ENCODE measurements at regions not wholly inside any gene's neighbourhood (a gene's known extent, or its start where the extent isn't known, plus 50 kb on each side); places are given as distances from the start of the nearest gene placed in this dataset.
"Not testable (repeated sequence)": the region's sequence is repeated elsewhere in the genome, so short reads cannot be mapped to it uniquely, and the experiment has no call there.

DNA sequence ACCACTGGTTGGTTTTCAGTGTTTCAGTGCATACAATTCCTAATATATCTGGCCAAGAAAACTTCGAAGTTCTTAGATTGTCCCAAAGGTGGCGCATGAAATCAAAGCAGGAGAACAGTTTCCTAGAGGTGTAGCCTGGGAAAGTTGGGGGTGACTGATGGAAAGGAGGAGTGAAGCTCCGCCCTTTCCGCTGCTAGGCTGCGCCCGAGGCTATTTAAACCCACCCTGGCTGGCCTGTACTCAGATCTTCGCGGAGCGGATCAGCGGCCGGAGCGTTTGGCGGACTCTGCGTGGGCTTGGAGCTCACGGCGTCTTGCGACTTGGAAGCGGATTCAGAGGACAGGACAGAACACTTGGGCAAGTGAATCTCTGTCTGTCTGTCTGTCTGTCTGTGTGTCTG, 328.7 kb downstream of the CWH43 start:
- DNase-seq; H3K36me3 ChIP-seq (ENCODE audit: control insufficient read depth in 3 of 3, insufficient read depth in 2 of 3, low read depth in 1 of 3, low read length in 3 of 3); FAIRE-seq; H3K27ac ChIP-seq (ENCODE audit: low read depth in 1 of 3, low read length in 2 of 3); H3K4me3 ChIP-seq (ENCODE audit: low read depth in 1 of 3, low read length in 3 of 3); H3K27me3 ChIP-seq (ENCODE audit: control insufficient read depth in 3 of 3, insufficient read depth in 3 of 3, low read length in 3 of 3); H3K4me1 ChIP-seq (ENCODE audit: control insufficient read depth in 3 of 3, insufficient read depth in 2 of 3, low read depth in 1 of 3, low read length in 2 of 3): not testable (repeated sequence)
- peaks cover 0 to 10% of the 10 kb centered on the region in 2 donors for H3K9me3 ChIP-seq (ENCODE audit: control insufficient read depth in 2 of 2, insufficient read depth in 1 of 2, low read depth in 1 of 2, low read length in 1 of 2)
- WGBS, 3 donors: 83 to 90% (median 90%) methylated on average over 11 to 18 of the region's 18 CpGs

DNA sequence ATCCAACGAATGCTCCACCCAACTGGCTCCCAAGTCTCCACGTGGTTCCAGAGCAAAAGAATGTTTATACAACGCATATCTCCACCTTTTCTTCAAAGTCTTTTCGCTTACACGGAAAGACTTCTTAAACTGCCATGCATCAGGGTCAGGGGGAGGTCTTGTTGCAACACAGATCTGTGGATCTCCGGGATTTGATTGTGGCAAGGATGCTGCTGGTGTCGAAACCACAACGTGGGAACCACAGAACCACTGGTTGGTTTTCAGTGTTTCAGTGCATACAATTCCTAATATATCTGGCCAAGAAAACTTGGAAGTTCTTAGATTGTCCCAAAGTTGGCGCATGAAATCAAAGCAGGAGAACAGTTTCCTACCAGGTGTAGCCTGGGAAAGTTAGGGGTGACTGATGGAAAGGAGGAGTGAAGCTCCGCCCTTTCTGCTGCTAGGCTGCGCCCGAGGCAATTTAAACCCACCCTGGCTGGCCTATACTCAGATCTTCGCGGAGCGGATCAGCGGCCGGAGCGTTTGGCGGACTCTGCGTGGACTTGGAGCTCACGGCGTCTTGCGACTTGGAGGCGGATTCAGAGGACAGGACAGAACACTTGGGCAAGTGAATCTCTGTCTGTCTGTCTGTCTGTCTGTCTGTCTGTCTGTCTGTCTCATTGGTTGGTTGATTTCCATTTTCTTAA, 334.8 kb downstream of the CWH43 start:
- not testable (repeated sequence) for H3K4me3 ChIP-seq (ENCODE audit: low read depth in 1 of 3, low read length in 3 of 3); H3K27me3 ChIP-seq (ENCODE audit: control insufficient read depth in 3 of 3, insufficient read depth in 3 of 3, low read length in 3 of 3); H3K27ac ChIP-seq (ENCODE audit: low read depth in 1 of 3, low read length in 2 of 3); H3K4me1 ChIP-seq (ENCODE audit: control insufficient read depth in 3 of 3, insufficient read depth in 2 of 3, low read depth in 1 of 3, low read length in 2 of 3); FAIRE-seq; H3K9me3 ChIP-seq (ENCODE audit: control insufficient read depth in 2 of 2, insufficient read depth in 1 of 2, low read depth in 1 of 2, low read length in 1 of 2); DNase-seq; H3K36me3 ChIP-seq (ENCODE audit: control insufficient read depth in 3 of 3, insufficient read depth in 2 of 3, low read depth in 1 of 3, low read length in 3 of 3)
- 76 to 80% (median 77%) methylated on average over 19 to 24 of the region's 24 CpGs for WGBS, 3 donors

DNA sequence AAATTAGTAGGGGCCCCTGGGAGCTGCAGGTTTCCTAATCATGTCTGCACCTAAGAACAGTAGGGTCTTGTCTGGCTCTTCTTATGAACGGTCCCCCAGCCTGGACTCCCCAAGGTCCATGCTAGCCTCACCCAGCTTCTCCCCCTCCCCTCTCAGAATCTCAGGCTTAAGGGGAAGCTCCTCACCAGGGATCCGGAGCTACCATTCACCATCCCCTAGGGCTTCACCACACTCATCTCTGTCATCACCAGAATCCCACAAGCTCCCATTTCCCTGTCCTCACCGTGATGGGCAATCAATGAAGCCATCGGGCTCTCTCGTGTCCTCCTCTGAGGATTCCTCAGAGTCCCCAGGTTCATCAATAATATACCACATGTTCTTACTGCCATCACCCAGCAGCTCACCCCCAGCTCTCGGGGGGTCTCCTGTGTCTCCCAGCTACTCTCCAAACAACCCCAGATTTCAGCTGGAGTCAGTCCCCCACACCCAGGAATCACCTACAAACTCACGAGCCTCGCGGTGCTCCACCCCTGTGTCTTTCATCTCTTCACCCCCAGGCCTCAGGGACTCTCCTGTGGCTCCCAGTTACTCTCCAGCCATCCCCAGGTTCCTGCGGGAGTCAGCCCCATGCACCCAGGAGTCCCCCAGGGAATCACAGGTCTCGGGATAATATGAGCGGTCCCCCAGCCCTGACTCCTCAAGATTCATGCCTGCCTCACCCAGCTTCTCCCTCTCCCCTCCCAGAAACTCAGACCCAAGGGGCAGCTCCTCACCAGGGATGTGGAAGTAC, 335.6 kb downstream of the CWH43 start:
- H3K27ac ChIP-seq (ENCODE audit: low read depth in 1 of 3, low read length in 2 of 3); H3K36me3 ChIP-seq (ENCODE audit: control insufficient read depth in 3 of 3, insufficient read depth in 2 of 3, low read depth in 1 of 3, low read length in 3 of 3); H3K4me1 ChIP-seq (ENCODE audit: control insufficient read depth in 3 of 3, insufficient read depth in 2 of 3, low read depth in 1 of 3, low read length in 2 of 3); H3K27me3 ChIP-seq (ENCODE audit: control insufficient read depth in 3 of 3, insufficient read depth in 3 of 3, low read length in 3 of 3); FAIRE-seq; H3K4me3 ChIP-seq (ENCODE audit: low read depth in 1 of 3, low read length in 3 of 3); DNase-seq; H3K9me3 ChIP-seq (ENCODE audit: control insufficient read depth in 2 of 2, insufficient read depth in 1 of 2, low read depth in 1 of 2, low read length in 1 of 2): not testable (repeated sequence)
- WGBS, 3 donors: 82 to 91% (median 87%) methylated on average over 11 to 12 of the region's 12 CpGs

DNA sequence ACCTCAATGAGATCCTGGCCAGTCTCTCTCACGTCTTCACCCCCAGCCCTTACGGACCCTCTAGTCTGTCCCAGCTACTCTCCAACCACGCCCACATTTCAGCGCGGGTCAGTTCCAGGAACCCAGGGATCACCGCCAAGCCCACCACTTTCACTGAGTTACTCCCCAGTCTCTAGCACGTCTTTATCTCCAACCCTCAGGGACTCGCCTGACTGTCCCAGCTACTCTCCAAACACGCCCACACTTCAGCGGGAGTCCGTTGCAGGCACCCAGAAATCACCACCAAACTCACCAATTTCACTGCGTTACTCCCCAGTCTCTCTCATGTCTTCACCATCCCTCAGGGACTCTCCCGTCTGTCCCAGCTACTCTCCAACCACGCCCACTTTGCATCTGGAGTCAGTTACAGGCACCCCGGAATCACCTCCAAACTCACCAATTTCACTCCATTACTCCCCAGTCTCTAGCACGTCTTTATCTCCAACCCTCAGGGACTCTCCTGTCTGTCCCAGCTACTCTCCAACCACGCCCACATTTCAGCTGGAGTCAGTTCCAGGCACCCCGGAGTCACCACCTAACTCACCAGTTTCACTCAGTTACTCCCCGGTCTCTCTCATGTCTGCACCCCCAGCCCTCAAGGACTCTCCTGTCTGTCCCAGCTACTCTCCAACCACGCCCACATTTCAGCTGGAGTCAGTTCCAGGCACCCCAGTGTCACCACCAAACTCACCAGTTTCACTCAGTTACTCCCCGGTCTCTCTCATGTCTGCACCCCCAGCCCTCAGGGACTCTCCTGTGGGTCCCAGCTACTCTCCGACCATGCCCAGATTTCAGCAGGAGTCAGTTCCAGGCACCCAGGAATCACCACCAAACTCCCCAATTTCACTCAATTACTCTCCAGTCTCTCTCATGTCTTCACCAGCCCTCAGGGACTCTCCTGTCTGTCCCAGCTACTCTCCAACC, 336.8 kb downstream of the CWH43 start:
- not testable (repeated sequence) for H3K27ac ChIP-seq (ENCODE audit: low read depth in 1 of 3, low read length in 2 of 3); DNase-seq; H3K4me1 ChIP-seq (ENCODE audit: control insufficient read depth in 3 of 3, insufficient read depth in 2 of 3, low read depth in 1 of 3, low read length in 2 of 3); H3K9me3 ChIP-seq (ENCODE audit: control insufficient read depth in 2 of 2, insufficient read depth in 1 of 2, low read depth in 1 of 2, low read length in 1 of 2); FAIRE-seq; H3K27me3 ChIP-seq (ENCODE audit: control insufficient read depth in 3 of 3, insufficient read depth in 3 of 3, low read length in 3 of 3); H3K36me3 ChIP-seq (ENCODE audit: control insufficient read depth in 3 of 3, insufficient read depth in 2 of 3, low read depth in 1 of 3, low read length in 3 of 3); H3K4me3 ChIP-seq (ENCODE audit: low read depth in 1 of 3, low read length in 3 of 3)
- 74 to 76% (median 76%) methylated on average over 22 of the region's 22 CpGs for WGBS, 3 donors

DNA sequence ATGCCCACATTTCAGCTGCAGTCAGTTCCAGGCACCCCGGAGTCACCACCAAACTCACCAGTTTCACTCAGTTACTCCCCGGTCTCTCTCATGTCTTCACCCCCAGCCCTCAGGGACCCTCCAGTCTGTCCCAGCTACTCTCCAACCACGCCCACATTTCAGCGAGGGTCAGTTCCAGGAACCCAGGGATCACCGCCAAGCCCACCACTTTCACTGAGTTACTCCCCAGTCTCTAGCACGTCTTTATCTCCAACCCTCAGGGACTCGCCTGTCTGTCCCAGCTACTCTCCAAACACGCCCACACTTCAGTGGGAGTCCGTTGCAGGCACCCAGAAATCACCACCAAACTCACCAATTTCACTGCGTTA, 337.5 kb downstream of the CWH43 start:
- WGBS, 3 donors: 82 to 84% (median 82%) methylated on average over 6 of the region's 10 CpGs
- DNase-seq; H3K36me3 ChIP-seq (ENCODE audit: control insufficient read depth in 3 of 3, insufficient read depth in 2 of 3, low read depth in 1 of 3, low read length in 3 of 3); H3K4me3 ChIP-seq (ENCODE audit: low read depth in 1 of 3, low read length in 3 of 3); H3K4me1 ChIP-seq (ENCODE audit: control insufficient read depth in 3 of 3, insufficient read depth in 2 of 3, low read depth in 1 of 3, low read length in 2 of 3); H3K9me3 ChIP-seq (ENCODE audit: control insufficient read depth in 2 of 2, insufficient read depth in 1 of 2, low read depth in 1 of 2, low read length in 1 of 2); H3K27me3 ChIP-seq (ENCODE audit: control insufficient read depth in 3 of 3, insufficient read depth in 3 of 3, low read length in 3 of 3); FAIRE-seq; H3K27ac ChIP-seq (ENCODE audit: low read depth in 1 of 3, low read length in 2 of 3): not testable (repeated sequence)
